Stimulated activated CD4-positive, alpha-beta T cell treated with anti-CD3 and anti-CD28 coated beads, Interleukin-2, amount 100 ng/mL, for 24 hours (primary cell): ENCODE measurements at regions not wholly inside any gene's neighbourhood (a gene's known extent, or its start where the extent isn't known, plus 50 kb on each side); places are given as distances from the start of the nearest gene placed in this dataset.
"Not testable (repeated sequence)": the region's sequence is repeated elsewhere in the genome, so short reads cannot be mapped to it uniquely, and the experiment has no call there.

Experiments
- DNase-seq, 2 donors: peaks; one replicate each; pipeline ENCODE4 v3.0.0-alpha.2; 2020

DNA sequence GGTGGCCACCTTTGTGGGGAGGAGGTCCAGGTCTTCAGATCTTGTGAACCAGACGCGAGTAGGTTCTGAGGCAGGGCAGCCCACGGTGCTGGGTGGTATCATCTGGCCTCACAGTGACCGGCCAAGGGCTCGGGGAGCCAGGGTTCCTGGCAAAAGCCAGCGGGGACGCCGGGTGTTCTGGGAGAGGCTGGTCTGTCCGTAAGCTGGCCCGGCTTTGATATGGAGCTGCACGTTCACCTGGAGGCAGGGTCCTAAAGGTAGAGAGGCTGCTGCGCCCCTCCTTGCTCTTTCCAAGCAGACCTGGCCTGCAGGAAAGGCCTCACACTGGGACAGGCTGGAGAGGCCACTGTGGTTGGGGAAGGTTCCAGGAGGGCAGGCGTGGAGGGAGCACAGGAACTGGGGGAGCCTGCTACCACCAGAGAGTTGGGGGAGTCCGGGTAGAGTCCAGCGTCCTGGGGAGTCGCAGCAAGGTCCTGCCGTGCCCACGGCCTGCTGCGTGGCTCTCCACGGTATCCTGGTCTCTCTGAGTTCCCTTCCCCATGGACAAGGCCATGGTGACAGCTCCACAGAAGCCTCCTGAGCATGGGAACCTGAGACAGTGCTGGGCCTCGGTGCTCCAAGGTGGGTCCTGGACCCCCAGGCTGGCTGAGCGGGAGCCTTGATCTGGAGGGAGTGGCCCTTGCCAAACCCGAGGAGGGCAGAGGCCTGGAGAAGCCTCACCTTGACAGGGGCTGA is 452.4 kb upstream of the B3GAT1 start:
- DNase-seq = no peak

DNA sequence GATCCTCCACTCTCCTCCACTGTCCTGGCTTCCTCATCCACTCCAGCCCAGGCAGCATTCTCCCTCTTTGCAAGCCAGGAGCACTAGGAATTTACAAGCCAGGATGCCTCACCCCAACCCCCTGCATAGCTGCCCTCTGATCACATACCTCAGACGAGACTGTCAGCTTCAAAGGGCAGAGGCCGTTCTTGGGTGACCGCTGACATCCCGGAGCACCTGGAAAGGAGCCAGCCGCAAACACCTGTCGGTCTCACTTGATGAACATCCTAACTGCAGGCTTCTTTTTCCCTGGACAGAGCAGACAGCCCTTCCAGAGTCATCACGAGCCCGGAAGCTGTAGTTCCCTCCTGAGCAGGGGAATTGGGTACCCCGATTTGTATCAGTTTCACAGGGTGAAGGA is 451.3 kb upstream of the B3GAT1 start:
- DNase-seq = no peak

DNA sequence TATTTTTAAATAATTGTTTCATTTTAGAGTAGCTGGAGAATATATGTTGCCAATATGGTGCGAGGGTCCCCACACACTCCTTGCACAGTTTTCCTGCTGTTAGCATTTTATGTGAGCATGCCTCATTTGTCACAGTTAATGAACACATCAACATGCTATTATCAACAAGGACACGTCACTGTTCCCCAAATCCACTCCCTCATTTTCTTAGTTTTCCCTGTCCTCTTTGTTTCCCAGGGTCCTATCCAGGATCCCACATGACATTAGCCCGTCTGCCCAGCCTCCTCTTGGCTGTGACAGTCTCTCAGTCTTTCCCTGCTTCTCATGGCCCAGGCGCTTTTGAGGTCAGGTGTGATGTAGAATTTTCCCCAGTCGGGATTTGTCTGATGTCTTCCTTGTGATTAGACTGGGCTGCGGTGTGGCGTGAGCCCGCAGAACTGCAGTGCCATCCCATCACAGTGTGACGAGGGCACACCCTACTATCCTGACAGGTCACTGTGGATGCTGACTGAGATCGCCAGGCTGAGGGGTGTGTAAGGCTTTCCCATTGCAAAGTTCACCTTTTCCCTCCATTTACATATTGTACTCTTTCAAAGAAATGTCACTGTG is 450.6 kb upstream of the B3GAT1 start:
- no peak for DNase-seq

DNA sequence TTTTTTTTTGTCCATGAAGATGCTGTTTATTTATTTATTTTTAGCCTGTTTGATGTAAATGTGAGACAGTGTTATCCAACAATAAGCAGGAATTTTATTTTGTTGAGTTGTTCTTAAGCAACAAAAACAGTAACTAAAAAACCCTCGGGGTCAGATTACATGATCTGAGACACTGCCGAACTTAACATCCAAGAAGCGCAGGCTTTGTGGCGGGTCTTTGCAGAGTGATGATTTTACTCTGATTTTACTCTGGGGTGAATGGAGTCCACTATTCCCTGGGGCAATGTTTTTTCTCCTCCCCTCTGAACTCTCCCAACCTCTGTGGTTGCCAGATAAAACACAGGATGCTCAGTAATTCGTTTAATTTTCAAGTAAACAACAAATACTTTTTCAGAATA is 450.1 kb upstream of the B3GAT1 start:
- no peak for DNase-seq

DNA sequence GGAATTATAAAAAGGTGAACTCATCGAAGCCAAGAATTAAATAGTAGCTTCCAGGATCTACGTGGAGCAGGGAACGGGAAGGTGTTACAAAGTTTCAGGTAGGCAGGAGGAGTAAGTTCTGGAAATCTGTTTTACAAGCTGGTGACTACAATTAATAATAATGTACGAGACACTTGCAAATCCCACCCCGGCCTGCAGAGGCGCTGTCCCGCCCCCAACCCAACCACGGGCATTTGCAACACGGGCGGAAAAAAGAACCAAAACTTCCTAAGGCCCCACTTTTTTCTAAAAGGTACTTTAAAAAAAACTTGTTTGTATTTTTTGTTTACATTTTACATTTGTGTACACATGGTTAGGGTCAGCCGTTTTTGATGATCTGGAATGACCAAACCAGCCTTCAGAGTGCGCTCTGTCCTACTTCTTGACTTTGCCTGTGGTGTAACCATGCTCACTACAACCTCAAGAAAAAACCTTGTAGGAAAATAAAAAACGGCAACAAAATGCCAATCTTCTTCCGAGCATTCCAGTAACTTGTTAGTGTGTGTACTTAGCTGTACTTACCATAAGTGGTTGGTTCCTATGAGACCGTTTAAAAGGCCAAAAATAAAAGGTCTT is 449.6 kb upstream of the B3GAT1 start:
- no peak for DNase-seq

DNA sequence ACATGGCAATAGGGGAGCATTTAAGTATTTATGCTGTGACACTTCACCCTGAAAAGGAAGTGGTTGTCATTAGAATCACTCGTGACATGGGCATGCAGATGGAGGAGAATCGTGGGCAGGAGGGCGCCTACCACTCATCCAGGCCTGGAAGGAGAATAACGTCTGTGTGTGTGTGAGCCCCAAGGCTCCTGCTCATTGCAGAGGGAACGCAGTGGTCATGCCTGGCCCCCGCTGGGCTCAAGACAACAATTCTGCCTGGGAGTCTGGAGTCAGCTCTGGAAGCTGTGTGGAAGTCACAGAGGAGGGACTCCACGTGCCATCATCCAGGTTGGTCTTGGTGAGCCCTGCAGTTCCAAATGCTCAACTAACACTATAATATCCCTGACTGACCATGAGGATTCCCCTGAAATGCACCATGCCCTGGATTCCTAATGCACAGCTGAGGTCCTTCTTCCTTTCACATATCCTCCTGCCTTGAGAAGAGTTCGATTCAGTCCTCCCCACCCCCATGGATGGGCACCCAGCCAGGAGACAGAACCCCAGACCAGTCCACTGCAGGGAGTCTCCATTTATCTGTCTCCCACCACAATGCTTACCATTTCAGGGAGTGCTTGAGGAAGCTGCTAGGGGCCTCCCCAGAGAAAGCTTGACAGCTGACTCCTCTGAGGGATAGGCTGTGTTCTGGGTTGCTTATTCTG is 446.9 kb upstream of the B3GAT1 start:
- DNase-seq = no peak

DNA sequence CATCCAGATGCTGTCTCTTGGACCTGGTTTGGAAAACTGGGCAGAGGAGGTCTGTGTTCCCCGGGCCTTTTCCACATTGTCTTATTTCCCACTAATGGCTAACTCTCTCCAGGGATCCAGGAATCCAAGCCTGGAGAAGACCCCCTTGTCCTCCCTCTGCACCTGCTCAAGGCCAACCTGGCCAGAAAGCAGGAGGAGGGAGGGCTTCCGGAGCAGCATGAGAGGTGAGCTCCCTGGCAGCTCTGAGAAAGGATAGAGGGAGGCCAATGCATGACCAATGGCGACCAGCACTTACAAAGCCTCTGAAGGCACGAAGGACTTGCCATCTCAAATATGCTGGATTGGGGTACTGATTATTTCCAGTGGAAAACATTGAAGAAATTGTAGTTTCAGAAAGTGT is 445.0 kb upstream of the B3GAT1 start:
- no peak for DNase-seq

DNA sequence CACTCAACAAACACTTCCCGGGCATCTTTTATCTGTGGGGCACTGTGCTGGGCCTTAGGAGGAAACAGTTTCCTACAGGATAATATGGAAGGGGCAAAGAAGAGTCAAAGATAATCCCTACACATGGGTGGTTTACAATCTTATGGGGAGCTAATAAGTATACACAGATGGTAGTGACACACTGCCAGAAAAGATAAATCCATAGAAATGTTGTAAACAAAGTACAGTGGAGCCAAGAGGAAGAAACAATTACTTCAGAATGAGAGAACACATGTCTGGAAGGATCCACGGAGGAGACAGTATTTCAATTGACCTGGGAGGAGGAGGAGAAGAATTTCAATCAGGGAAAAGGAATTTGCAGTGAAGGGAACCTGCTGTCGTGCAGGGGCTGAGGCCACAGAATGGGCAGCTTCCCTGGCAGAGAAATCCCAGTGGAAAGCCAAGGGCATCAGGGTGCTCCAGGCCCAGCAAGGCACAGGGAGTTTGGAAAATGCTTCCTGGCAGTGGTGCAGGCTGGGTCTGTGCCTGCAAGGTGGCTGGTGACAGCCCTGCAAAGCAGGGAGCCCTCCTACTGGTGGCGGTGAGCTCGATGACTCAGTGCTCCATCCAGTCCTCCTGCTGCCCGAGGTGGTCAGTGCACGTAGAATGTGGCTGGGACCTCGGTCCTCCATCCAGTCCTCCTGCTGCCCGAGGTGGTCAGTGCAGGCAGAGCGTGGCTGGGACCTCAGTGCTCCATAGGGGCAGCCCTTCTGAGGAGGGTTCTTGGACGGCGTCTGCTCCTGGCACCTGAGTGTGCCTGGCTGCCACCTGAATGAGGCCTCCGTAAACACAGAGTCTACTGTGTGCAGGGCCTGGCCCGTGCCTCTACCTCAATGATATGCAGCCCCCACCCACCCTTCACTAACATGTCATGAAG is 444.3 kb upstream of the B3GAT1 start:
- no peak for DNase-seq

DNA sequence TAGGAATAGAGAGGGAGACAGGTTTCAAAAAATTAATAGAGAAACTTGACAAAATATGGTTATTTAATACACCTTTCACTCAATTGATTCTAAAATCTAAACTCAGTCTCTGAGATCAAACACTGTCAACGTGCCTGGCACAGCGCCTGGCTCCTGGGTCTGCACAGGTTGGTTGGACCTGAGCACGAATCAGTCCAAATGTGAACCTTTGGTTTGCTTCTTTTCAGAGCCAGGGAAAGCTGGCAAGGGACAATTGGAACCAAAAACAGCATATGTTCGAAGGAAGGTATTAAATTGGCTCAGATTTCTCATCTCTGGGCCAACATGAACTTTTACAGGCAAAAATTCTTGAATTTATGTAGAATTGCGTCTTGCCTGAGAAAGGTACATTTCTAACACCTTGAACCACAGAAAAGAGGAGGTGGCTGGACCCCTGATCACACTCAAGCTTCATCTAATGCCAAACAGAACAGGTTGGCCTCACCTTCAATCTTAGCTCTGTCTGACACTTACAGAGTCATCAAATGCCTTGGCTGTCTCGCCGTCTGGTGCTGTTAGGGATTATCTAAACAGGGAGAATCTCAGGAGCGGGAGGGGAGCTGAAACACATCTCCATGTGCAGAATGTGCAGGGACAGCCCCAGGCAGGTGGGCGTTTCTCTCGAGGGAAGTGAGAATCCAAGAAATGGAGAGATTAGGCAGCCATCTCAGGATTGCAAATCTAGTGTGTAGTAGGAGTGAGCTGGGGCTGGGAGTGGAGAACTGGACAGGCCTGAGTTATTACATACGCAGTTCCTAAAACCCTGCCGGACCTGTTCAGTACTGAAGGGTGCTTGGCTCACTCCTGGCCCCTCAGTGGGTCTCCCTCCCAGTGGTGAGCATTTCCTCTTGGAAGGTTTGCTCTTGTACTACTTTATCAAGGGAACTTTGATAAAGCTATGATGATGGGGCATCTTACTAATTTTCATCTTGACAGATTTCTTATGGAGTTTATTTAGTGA is 442.2 kb upstream of the B3GAT1 start:
- no peak for DNase-seq

DNA sequence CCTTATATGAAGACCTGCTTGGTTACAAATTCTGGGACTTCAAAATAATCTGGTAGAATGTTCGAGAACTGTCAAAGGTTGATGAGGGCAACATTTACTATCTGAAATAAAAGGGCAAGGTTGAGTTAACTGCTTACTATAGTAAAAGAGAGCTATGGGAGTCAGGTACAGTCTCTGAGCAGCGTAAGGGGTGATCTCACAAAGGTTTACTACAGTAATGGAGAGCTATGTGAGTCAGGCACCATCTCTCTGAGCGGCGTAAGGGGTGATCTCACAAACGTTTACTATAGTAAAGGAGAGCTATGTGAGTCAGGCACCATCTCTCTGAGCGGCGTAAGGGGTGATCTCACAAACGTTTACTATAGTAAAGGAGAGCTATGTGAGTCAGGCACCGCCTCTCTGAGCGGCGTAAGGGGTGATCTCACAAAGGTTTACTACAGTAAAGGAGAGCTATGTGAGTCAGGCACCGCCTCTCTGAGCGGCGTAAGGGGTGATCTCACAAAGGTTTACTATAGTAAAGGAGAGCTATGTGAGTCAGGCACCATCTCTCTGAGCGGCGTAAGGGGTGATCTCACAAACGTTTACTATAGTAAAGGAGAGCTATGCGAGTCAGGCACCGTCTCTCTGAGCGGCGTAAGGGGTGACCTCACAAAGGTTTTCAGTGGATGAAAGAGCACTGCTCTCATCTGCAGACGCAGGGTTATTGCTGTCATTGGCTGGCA is 439.6 kb upstream of the B3GAT1 start:
- DNase-seq = not testable (repeated sequence)

DNA sequence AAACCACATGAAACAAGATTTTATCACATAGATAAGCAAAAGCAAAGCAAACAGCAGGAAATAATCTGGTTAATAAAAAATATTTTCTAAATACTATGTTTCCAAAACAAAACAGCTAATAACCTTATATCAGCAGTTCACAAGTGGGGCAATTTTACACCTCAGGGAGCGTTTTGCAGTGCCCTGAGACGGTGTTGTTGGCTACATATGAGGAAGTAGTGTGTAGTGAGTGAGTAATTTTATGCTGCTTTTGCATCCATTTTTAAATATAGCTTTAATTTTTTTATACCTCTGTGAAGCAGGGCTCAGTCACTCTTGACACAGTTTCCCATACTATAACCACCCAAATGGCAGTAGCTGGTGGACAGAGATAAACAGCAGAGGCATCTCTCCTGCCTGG is 438.5 kb upstream of the B3GAT1 start:
- DNase-seq = no peak

DNA sequence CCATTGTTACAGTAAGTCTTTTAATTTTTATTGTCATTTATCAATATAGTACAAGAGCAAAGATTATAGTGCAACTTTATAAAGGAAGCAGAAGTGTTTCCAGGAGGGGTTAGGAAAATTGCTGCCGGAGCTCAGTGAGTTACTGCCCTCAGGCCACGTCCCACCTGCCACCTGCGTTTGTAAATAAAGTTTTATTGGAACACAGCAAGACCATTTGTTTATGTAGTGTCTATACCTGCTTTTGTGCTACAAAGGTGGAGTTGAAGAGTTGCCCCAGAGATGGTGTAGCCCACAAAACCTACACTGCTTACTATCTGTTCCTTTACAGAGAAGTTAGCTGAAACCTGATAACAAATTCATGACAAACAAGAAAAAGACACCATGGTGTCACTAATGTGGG is 437.8 kb upstream of the B3GAT1 start:
- no peak for DNase-seq

DNA sequence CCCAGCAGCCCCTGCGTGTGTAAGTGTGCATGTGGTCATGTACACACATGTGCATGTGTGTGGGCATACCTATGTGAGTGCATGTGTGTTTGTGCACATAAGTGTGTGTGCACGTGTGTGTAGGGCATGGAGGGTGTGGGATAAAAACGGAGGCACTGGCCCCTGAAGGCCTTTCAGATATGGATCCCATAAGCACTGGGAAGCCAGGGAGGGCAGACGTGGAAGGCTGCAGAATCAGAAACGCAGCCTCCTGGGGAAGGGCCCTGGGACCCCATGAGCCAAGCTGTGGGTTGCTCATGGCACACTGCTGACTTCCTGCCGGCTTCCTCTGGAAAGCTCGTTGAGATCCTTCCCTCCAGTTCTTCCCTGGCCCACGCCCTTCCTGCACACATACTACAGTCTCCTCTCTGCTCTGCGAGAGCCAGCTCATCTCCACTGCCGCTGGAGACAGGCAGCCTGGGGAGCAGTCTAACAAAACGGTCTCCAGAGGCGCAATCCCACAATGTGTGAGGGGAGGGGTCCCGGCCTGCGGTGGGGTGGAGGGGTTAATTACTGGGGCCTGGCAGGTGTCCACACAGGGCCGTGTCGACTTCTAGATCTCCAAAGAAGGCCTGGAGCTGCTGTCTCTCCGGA is 435.2 kb upstream of the B3GAT1 start:
- DNase-seq = no peak

DNA sequence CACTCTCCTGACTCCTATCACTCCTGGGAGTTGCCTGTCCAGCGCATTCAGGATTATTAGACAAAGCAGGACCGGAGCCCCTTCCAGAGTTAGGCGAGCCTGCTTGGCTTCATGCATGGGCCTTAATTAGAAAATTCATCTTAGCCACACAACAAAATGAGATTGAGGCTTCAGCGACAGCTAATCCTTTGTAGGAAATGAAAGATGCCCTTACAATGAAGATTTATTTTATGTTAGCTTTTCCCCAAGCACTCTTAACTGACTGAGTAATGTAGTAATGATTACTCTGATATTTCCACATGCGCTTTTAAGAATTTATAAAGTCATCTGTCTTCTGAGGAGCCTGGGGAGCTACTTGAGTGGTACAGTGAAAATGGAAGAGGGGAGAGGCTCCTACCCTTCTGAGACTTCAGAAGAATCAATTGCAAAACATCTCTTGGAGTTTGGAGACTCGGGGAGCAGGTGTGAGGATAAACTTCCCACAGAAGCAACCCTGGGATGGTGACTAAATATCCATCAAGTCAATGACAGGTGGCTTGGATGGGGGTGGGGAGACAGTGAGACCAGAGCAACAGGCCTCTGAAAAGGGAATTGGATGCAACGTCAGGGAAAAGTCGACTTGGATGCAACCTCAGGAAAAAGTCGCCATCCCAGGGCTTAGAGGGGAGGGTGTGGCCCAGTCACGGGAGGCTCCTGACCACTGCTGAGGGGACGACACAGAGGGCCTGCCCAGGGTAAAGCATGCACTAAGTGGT is 434.5 kb upstream of the B3GAT1 start:
- DNase-seq = no peak

DNA sequence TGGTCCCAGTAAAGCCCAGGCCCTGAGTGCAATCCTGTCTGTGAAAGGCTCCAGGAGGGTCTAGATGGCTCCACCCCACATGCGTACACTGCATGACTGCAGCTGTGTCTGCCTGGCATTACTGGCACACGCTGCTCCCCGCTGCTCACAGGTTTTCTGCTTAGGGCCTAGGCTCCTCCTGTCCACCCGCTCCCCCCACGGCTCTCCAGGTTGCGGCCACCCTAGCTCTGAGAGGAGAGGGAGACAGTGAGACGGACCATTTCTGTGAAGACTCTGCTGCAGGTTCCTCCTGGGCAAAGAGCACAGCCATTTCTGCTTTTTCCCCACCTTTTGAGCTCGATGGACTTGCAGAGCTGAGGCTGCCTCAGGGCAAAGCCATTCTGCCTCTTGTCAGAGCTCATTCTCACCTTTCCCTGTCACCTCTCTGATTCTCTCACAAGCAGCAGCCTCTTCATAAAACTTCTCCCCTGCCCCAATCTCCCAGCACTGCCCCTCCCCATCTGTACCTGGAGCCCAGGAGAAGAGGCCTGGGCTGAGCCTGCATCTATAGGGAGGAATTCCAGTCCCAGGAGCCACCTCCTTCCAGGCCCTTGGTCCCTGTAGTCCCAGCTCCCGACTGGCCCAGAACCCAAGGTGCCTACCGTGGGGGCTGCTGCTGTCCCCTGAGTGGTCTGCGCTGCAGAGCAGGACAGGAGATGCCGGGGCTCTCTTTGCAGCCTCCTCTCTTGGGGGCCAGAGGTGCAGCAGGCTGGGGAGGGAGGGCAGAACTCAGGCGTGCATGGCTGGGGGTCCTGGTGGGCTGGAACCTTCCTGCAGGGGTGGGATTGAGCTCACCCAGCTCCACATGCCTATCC is 433.7 kb upstream of the B3GAT1 start:
- DNase-seq = no peak

DNA sequence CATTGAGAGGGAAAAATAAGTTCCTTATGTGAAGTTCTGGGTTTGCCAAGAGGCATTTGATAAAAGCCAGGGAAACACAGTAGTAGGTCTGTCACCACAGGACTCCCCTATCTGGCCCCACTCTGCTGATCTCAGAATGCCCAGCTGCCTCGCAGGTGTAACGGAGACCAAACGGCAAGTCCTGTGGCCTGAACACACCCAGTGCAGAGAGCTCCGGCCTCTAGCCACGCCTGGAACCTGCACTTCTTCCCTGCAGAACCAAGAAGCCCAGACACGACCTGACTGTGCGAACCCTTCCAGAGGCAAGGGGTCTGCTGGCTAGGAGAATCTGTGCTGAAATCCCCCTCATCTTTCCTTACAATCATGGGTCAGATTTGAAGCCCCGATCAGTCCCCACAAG is 432.8 kb upstream of the B3GAT1 start:
- no peak for DNase-seq

DNA sequence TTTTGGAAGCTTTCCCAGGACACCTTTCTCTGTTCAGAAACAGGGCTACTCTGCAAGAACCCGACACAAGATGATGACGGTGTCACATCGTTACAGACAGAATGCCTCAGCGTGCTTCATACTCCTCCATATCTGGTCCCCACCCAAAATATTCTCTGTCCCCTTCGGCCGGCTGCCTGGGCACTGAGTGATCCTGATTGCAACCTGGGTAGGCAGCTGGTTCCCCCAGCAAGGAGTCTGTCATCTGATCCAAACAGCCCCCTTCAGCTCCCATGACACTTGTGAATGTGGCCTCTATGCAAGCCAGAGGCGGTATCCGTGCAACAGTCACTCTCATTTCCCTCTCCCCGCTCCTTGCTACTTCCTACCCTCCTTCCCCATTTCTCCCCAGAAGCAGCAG is 431.7 kb upstream of the B3GAT1 start:
- DNase-seq = no peak

DNA sequence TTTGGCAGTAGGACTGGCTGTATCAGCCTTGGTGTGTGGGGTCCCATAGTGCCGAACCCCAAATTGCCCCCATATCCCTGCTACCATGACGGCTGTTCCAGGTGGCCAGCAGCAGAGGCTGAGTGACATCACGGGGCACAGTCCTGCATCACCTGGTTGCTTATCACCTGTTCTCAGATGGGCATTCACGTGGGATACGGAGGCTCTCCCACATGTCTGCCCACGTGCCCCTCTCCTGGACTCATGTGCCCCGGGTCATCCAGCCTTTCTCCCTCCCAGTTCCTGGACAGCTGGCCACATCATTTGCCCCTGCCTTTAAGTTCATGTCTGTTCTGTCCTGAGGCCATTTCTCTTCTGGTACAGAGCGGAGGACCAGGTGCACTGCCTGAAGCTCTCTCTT is 431.0 kb upstream of the B3GAT1 start:
- DNase-seq = no peak

DNA sequence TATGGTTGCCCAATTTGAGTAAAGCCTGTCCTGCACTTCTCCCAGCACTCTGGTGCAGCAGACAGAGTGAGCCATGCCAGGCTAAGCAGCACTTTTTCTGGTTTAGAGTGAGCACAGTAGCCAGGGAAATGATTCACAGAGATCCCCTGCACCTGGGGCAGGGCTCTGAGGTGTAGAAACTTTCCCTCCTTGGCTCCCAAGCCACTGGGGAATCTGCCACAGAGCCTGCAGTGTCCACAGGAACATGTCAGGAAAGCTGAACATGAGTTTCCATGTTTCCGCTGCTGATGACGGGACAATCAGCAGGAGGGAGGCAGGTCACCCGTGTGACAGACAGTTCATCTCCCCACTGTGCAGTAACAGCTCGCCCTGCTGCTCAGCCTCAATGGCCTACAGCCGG is 429.9 kb upstream of the B3GAT1 start:
- no peak for DNase-seq
